Erythroblast (primary cell): ENCODE measurements at regions not wholly inside any gene's neighbourhood (a gene's known extent, or its start where the extent isn't known, plus 50 kb on each side); places are given as distances from the start of the nearest gene placed in this dataset.
"Not testable (repeated sequence)": the region's sequence is repeated elsewhere in the genome, so short reads cannot be mapped to it uniquely, and the experiment has no call there.

Experiments
- DNase-seq, 2 experiments: peaks; one replicate each; lab custom pipeline; 2025; lab: John Stamatoyannopoulos, UW

GRCh38 chr7:150193866-150194265, 129.3 kb upstream of the LRRC61 start:
- not testable (repeated sequence) for DNase-seq
